ENCODE measurements at regions not wholly inside any gene's neighbourhood (a gene's known extent, or its start where the extent isn't known, plus 50 kb on each side); places are given as distances from the start of the nearest gene placed in this dataset.

- TF ChIP-seq POLR2AphosphoS5 (IDR thresholded peaks at IDR 0.05; ENCODE audit: low read depth) (no peak), SPI1 (IDR thresholded peaks at IDR 0.05; ENCODE audit: borderline replicate concordance, low read depth) (no peak)
- TF ChIP-seq, protein P1, sequence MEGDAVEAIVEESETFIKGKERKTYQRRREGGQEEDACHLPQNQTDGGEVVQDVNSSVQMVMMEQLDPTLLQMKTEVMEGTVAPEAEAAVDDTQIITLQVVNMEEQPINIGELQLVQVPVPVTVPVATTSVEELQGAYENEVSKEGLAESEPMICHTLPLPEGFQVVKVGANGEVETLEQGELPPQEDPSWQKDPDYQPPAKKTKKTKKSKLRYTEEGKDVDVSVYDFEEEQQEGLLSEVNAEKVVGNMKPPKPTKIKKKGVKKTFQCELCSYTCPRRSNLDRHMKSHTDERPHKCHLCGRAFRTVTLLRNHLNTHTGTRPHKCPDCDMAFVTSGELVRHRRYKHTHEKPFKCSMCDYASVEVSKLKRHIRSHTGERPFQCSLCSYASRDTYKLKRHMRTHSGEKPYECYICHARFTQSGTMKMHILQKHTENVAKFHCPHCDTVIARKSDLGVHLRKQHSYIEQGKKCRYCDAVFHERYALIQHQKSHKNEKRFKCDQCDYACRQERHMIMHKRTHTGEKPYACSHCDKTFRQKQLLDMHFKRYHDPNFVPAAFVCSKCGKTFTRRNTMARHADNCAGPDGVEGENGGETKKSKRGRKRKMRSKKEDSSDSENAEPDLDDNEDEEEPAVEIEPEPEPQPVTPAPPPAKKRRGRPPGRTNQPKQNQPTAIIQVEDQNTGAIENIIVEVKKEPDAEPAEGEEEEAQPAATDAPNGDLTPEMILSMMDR (IDR thresholded peaks at IDR 0.05; ENCODE audit: insufficient read depth, low read length), result no peak
- TF ChIP-seq, protein P2, sequence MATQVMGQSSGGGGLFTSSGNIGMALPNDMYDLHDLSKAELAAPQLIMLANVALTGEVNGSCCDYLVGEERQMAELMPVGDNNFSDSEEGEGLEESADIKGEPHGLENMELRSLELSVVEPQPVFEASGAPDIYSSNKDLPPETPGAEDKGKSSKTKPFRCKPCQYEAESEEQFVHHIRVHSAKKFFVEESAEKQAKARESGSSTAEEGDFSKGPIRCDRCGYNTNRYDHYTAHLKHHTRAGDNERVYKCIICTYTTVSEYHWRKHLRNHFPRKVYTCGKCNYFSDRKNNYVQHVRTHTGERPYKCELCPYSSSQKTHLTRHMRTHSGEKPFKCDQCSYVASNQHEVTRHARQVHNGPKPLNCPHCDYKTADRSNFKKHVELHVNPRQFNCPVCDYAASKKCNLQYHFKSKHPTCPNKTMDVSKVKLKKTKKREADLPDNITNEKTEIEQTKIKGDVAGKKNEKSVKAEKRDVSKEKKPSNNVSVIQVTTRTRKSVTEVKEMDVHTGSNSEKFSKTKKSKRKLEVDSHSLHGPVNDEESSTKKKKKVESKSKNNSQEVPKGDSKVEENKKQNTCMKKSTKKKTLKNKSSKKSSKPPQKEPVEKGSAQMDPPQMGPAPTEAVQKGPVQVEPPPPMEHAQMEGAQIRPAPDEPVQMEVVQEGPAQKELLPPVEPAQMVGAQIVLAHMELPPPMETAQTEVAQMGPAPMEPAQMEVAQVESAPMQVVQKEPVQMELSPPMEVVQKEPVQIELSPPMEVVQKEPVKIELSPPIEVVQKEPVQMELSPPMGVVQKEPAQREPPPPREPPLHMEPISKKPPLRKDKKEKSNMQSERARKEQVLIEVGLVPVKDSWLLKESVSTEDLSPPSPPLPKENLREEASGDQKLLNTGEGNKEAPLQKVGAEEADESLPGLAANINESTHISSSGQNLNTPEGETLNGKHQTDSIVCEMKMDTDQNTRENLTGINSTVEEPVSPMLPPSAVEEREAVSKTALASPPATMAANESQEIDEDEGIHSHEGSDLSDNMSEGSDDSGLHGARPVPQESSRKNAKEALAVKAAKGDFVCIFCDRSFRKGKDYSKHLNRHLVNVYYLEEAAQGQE (IDR thresholded peaks at IDR 0.05; ENCODE audit: insufficient replicate concordance, low read depth), result no peak
Measured at GRCh38 chr2:146077156-146077555, 1557.2 kb upstream of the ZEB2 start.

Data from HL-60 (cell line).